Adrenal gland (tissue), 9 donors: ENCODE measurements at regions not wholly inside any gene's neighbourhood (a gene's known extent, or its start where the extent isn't known, plus 50 kb on each side); places are given as distances from the start of the nearest gene placed in this dataset.

Experiments
- DNase-seq, 7 donors: peaks; one replicate each; pipeline ENCODE4 v3.0.0-alpha.2; 2019 to 2020
- H3K27ac ChIP-seq, 5 donors: fragments of 200-600 bp; sonication (generic) in 4 of 5; 1 replicate in 3 of 5; 2 replicates in 2 of 5; pipeline versions ENCODE4 v1.5.1 to v1.8.0; 2016 to 2020; ENCODE audit warnings: mild to moderate bottlenecking in 1 of 5
- H3K27me3 ChIP-seq: fragments of 200-600 bp; 2 replicates; pipeline ENCODE4 v1.8.0; 2021
- H3K36me3 ChIP-seq, 2 donors: fragments of 200-600 bp; replicated peaks in 1 of 2; 1 replicate in 1 of 2; 2 replicates in 1 of 2; pipeline versions ENCODE4 v1.5.1 to v1.8.0; 2018 to 2022
- H3K4me1 ChIP-seq, 2 donors: fragments of 200-600 bp; replicated peaks in 1 of 2; 1 replicate in 1 of 2; 2 replicates in 1 of 2; pipeline versions ENCODE4 v1.5.1 to v1.8.0; 2018 to 2021
- H3K4me3 ChIP-seq, 4 donors: fragments of 200-600 bp; sonication (generic) in 3 of 4; one replicate each; pipeline ENCODE4 v1.5.1; 2016 to 2018
- H3K9me3 ChIP-seq, 3 donors: fragments of 200-600 bp; sonication (generic) in 1 of 3; replicated peaks in 1 of 3; 1 replicate in 2 of 3; 2 replicates in 1 of 3; pipeline versions ENCODE4 v1.5.1 to v1.8.0; 2016 to 2021
- CTCF ChIP-seq, 6 experiments: fragments of 450-650 bp in 4 of 6; fragments of 200-600 bp in 2 of 6; sonication (generic) in 1 of 6; IDR thresholded peaks; 1 replicate in 5 of 6; 2 replicates in 1 of 6; pipeline versions ENCODE4 v1.5.1 to v1.8.0; 2016 to 2021; ENCODE audit warnings: antibody characterized with exemption in 6 of 6, mild to moderate bottlenecking in 2 of 6, moderate library complexity in 1 of 6
- POLR2A ChIP-seq, 2 donors: fragments of 450-650 bp; IDR thresholded peaks; one replicate each; pipeline ENCODE4 v1.6.1; 2017; ENCODE audit warnings: antibody characterized with exemption in 2 of 2, mild to moderate bottlenecking in 2 of 2, moderate library complexity in 1 of 2
- WGBS, 4 donors: extraction: QIAGEN DNeasy Blood & Tissue Kit in 2 of 4; methylation state at CpG; one replicate each; pipeline versions ENCODE4 v1.1.5 to v1.1.7; 2013 to 2017; 5-methylcytosine and 5-hydroxymethylcytosine counted together
- intact Hi-C, 2 donors: fragments of 100-400 bp; cut with DNase I; formaldehyde crosslinking; loops; one replicate each; pipeline versions ENCODE4 v1.14.1 to v1.15.0; 2022 to 2023
- donor health status: healthy with polysubstance abuse.
- donor health status: Bipolar disorder and iron deficiency.
- donor health status: DM: yes; HTN: yes; CAD: no.
- donor health status: DM: no; HTN: no; CAD: no.
- donor health status: DM: no; HTN: no; CAD: no.

GRCh38 chr16:72602499-72602898 lies 430.5 kb upstream of the PMFBP1 start:
- no peak overlapping the region for H3K4me3 ChIP-seq
- 88 to 95% (median 92%) methylated on average over 2 of the region's 2 CpGs for WGBS, 4 donors
- DNase-seq: no peak
- H3K27me3 ChIP-seq: no peaks in the 10 kb centered on the region
- H3K36me3 ChIP-seq: no peaks in the 10 kb centered on the region
- no peaks in the 10 kb centered on the region for H3K9me3 ChIP-seq
- TF ChIP-seq CTCF (IDR thresholded peaks at IDR 0.05): no peak
- TF ChIP-seq POLR2A (IDR thresholded peaks at IDR 0.05): no peak
- no peak overlapping the region for H3K27ac ChIP-seq
- H3K4me1 ChIP-seq: no peaks in the 10 kb centered on the region
- intact Hi-C loops: no loop called here

GRCh38 chr16:72598696-72599095 lies 426.7 kb upstream of the PMFBP1 start:
- H3K4me1 ChIP-seq: no peaks in the 10 kb centered on the region
- no peak for DNase-seq
- intact Hi-C loops: no loop called here
- no peaks in the 10 kb centered on the region for H3K36me3 ChIP-seq
- H3K9me3 ChIP-seq: no peaks in the 10 kb centered on the region
- no peaks in the 10 kb centered on the region for H3K27me3 ChIP-seq
- H3K27ac ChIP-seq: no peak overlapping the region
- no peak overlapping the region for H3K4me3 ChIP-seq
- TF ChIP-seq CTCF (IDR thresholded peaks at IDR 0.05): no peak
- TF ChIP-seq POLR2A (IDR thresholded peaks at IDR 0.05): no peak

GRCh38 chr16:72597938-72598337 lies 426.0 kb upstream of the PMFBP1 start:
- H3K27ac ChIP-seq: no peak overlapping the region
- WGBS, 4 donors: 93 to 100% (median 95%) methylated on average over 3 of the region's 3 CpGs

GRCh38 chr16:72596373-72596772 lies 424.4 kb upstream of the PMFBP1 start:
- TF ChIP-seq POLR2A (IDR thresholded peaks at IDR 0.05): no peak
- TF ChIP-seq CTCF (IDR thresholded peaks at IDR 0.05): no peak

More at GRCh38 chr16:72597938-72598337, 426.0 kb upstream of the PMFBP1 start:
- Histone ChIP-seq H3K9me3 (no peaks in the 10 kb centered on the region), H3K4me1 (no peaks in the 10 kb centered on the region), H3K4me3 (no peak overlapping the region), H3K36me3 (no peaks in the 10 kb centered on the region), H3K27me3 (no peaks in the 10 kb centered on the region)
- intact Hi-C loops: no loop called here
- TF ChIP-seq POLR2A (IDR thresholded peaks at IDR 0.05) (no peak), CTCF (IDR thresholded peaks at IDR 0.05) (no peak)
- no peak for DNase-seq

More at GRCh38 chr16:72596373-72596772, 424.4 kb upstream of the PMFBP1 start:
- no peak overlapping the region for H3K27ac ChIP-seq
- WGBS, 4 donors: 91 to 100% (median 95%) methylated on average over 3 of the region's 3 CpGs
- H3K4me1 ChIP-seq: no peaks in the 10 kb centered on the region
- intact Hi-C loops: no loop called here
- DNase-seq: no peak
- no peaks in the 10 kb centered on the region for H3K9me3 ChIP-seq
- no peak overlapping the region for H3K4me3 ChIP-seq
- H3K36me3 ChIP-seq: no peaks in the 10 kb centered on the region
- no peaks in the 10 kb centered on the region for H3K27me3 ChIP-seq
